ENCODE measurements at regions not wholly inside any gene's neighbourhood (a gene's known extent, or its start where the extent isn't known, plus 50 kb on each side); places are given as distances from the start of the nearest gene placed in this dataset.
A peak's percentile ranks its signal among the peaks of the same experiment; 100 is the strongest.

GRCh38 chr2:204432196-204432595 lies 113.1 kb upstream of the PARD3B start:
- H3K9me3 Mint-ChIP-seq, result peaks cover 6 to 22% (median 8%) of the 10 kb centered on the region in 3 donors
- peaks cover 0 to 2% (median 0%) of the 10 kb centered on the region in 3 donors for H3K4me1 Mint-ChIP-seq
- H3K4me3 Mint-ChIP-seq, result no peak overlapping the region
- H3K27me3 Mint-ChIP-seq, result no peaks in the 10 kb centered on the region
- H3K27ac Mint-ChIP-seq, result no peak overlapping the region
- H3K36me3 Mint-ChIP-seq, result no peaks in the 10 kb centered on the region

- Mint-ChIP-seq H3K4me3 (no peak overlapping the region), H3K36me3 (no peaks in the 10 kb centered on the region), H3K27ac (no peak overlapping the region), H3K27me3 (peaks cover 2% of the 10 kb centered on the region), H3K4me1 (no peaks in the 10 kb centered on the region), H3K9me3 (peaks cover 6 to 24% (median 8%) of the 10 kb centered on the region in 3 donors)
Measured at GRCh38 chr2:204434660-204435462, 110.4 kb upstream of the PARD3B start.

GRCh38 chr2:204436230-204436629 lies 109.0 kb upstream of the PARD3B start:
- Mint-ChIP-seq H3K9me3 (peaks cover 6 to 28% (median 8%) of the 10 kb centered on the region in 3 donors), H3K4me1 (no peaks in the 10 kb centered on the region), H3K36me3 (no peaks in the 10 kb centered on the region), H3K4me3 (no peak overlapping the region), H3K27me3 (peaks cover 2% of the 10 kb centered on the region), H3K27ac (no peak overlapping the region)

GRCh38 chr2:204437408-204437807 lies 107.9 kb upstream of the PARD3B start:
- no peak overlapping the region for H3K27ac Mint-ChIP-seq
- H3K36me3 Mint-ChIP-seq, result no peaks in the 10 kb centered on the region
- H3K27me3 Mint-ChIP-seq, result peaks cover 2% of the 10 kb centered on the region
- H3K4me1 Mint-ChIP-seq, result no peaks in the 10 kb centered on the region
- peaks cover 3 to 24% (median 4%) of the 10 kb centered on the region in 3 donors for H3K9me3 Mint-ChIP-seq
- no peak overlapping the region for H3K4me3 Mint-ChIP-seq

GRCh38 chr2:204437815-204438756 lies 107.2 kb upstream of the PARD3B start:
- Mint-ChIP-seq H3K4me3 (no peak overlapping the region), H3K9me3 (peaks cover 0 to 20% (median 3%) of the 10 kb centered on the region in 3 donors), H3K27ac (no peak overlapping the region), H3K4me1 (no peaks in the 10 kb centered on the region), H3K27me3 (peaks cover 2% of the 10 kb centered on the region), H3K36me3 (no peaks in the 10 kb centered on the region)

- H3K4me3 Mint-ChIP-seq, result no peak overlapping the region
- peaks cover 2% of the 10 kb centered on the region for H3K27me3 Mint-ChIP-seq
- no peaks in the 10 kb centered on the region for H3K36me3 Mint-ChIP-seq
- H3K4me1 Mint-ChIP-seq, result no peaks in the 10 kb centered on the region
- H3K9me3 Mint-ChIP-seq, result peaks cover 0 to 21% (median 13%) of the 10 kb centered on the region in 3 donors
- no peak overlapping the region for H3K27ac Mint-ChIP-seq
Measured at GRCh38 chr2:204441316-204441715, 104.0 kb upstream of the PARD3B start.

- Mint-ChIP-seq H3K36me3 (no peaks in the 10 kb centered on the region), H3K27me3 (no peaks in the 10 kb centered on the region), H3K4me3 (no peak overlapping the region), H3K4me1 (no peaks in the 10 kb centered on the region), H3K9me3 (peaks cover 0 to 18% (median 17%) of the 10 kb centered on the region in 3 donors), H3K27ac (no peak overlapping the region)
Measured at GRCh38 chr2:204445149-204445548, 100.1 kb upstream of the PARD3B start.

GRCh38 chr2:204447722-204448121 lies 97.6 kb upstream of the PARD3B start:
- H3K4me3 Mint-ChIP-seq, result no peak overlapping the region
- no peaks in the 10 kb centered on the region for H3K4me1 Mint-ChIP-seq
- H3K9me3 Mint-ChIP-seq, result peaks cover 0 to 18% (median 15%) of the 10 kb centered on the region in 3 donors
- H3K27me3 Mint-ChIP-seq, result no peaks in the 10 kb centered on the region
- H3K36me3 Mint-ChIP-seq, result no peaks in the 10 kb centered on the region
- no peak overlapping the region for H3K27ac Mint-ChIP-seq

GRCh38 chr2:204449977-204450376 lies 95.3 kb upstream of the PARD3B start:
- no peaks in the 10 kb centered on the region for H3K36me3 Mint-ChIP-seq
- H3K27ac Mint-ChIP-seq, result no peak overlapping the region
- no peaks in the 10 kb centered on the region for H3K4me1 Mint-ChIP-seq
- no peak overlapping the region for H3K4me3 Mint-ChIP-seq
- H3K27me3 Mint-ChIP-seq, result no peaks in the 10 kb centered on the region
- peaks cover 0 to 14% (median 5%) of the 10 kb centered on the region in 3 donors for H3K9me3 Mint-ChIP-seq

GRCh38 chr2:204451766-204452165 lies 93.5 kb upstream of the PARD3B start:
- no peaks in the 10 kb centered on the region for H3K4me1 Mint-ChIP-seq
- no peak overlapping the region for H3K27ac Mint-ChIP-seq
- H3K36me3 Mint-ChIP-seq, result no peaks in the 10 kb centered on the region
- H3K4me3 Mint-ChIP-seq, result no peak overlapping the region
- H3K9me3 Mint-ChIP-seq, result peaks cover 0 to 2% (median 0%) of the 10 kb centered on the region in 3 donors
- no peaks in the 10 kb centered on the region for H3K27me3 Mint-ChIP-seq

GRCh38 chr2:204452464-204453023 lies 92.7 kb upstream of the PARD3B start:
- Mint-ChIP-seq H3K27ac (no peak overlapping the region), H3K4me1 (no peaks in the 10 kb centered on the region), H3K36me3 (no peaks in the 10 kb centered on the region), H3K27me3 (no peaks in the 10 kb centered on the region), H3K4me3 (no peak overlapping the region), H3K9me3 (no peaks in the 10 kb centered on the region)

GRCh38 chr2:204453730-204454167 lies 91.5 kb upstream of the PARD3B start:
- no peaks in the 10 kb centered on the region for H3K36me3 Mint-ChIP-seq

GRCh38 chr2:204454672-204455380 lies 90.4 kb upstream of the PARD3B start:
- Mint-ChIP-seq H3K4me3 (no peak overlapping the region), H3K27ac (peak overlapping the region in 1 of 3 donors; percentile 36), H3K36me3 (no peaks in the 10 kb centered on the region), H3K27me3 (no peaks in the 10 kb centered on the region), H3K9me3 (peaks cover 0 to 3% (median 0%) of the 10 kb centered on the region in 3 donors), H3K4me1 (no peaks in the 10 kb centered on the region)

More at GRCh38 chr2:204453730-204454167, 91.5 kb upstream of the PARD3B start:
- Mint-ChIP-seq H3K4me3 (no peak overlapping the region), H3K27ac (no peak overlapping the region), H3K27me3 (no peaks in the 10 kb centered on the region), H3K9me3 (no peaks in the 10 kb centered on the region), H3K4me1 (no peaks in the 10 kb centered on the region)

GRCh38 chr2:204468746-204469429 lies 76.4 kb upstream of the PARD3B start:
- H3K4me1 Mint-ChIP-seq, result no peaks in the 10 kb centered on the region
- H3K27ac Mint-ChIP-seq, result no peak overlapping the region
- no peak overlapping the region for H3K4me3 Mint-ChIP-seq
- peaks cover 0 to 10% (median 2%) of the 10 kb centered on the region in 3 donors for H3K9me3 Mint-ChIP-seq
- H3K36me3 Mint-ChIP-seq, result no peaks in the 10 kb centered on the region
- H3K27me3 Mint-ChIP-seq, result no peaks in the 10 kb centered on the region

Measured in IgD-negative memory B cell (primary cell).